GM21717 (cell line): ENCODE measurements at regions not wholly inside any gene's neighbourhood (a gene's known extent, or its start where the extent isn't known, plus 50 kb on each side); places are given as distances from the start of the nearest gene placed in this dataset.
"Not testable (repeated sequence)": the region's sequence is repeated elsewhere in the genome, so short reads cannot be mapped to it uniquely, and the experiment has no call there.

ENCODE experiments used
- ATAC-seq: cut with Tn5 transposase; IDR thresholded peaks from one replicate; pipeline ENCODE4 v1.9.1; 2021; ENCODE audit warnings: mild to moderate bottlenecking, moderate library complexity; ENCODE audit not compliant: unreplicated experiment

DNA sequence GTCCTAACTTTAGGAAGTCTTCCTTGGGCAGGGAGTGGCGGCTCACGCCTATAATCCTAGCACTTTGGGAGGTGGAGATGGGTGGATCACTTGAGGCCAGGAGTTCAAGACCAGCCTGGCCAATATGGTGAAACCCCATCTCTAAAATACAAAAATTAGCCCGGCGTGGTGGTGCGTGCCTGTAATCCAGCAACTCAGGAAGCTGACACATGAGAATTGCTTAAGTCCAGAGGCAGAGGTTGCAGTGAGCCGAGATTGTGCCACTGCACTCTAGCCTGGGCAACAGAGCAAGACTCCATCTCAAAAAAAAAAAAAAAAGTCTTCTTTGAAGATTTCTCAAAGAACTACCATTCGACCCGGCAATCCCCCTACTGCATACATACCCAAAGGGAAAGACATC is 50.0 kb upstream of the GPCPD1 start:
- ATAC-seq: not testable (repeated sequence)
